Keratinocyte (primary cell): ENCODE measurements at regions not wholly inside any gene's neighbourhood (a gene's known extent, or its start where the extent isn't known, plus 50 kb on each side); places are given as distances from the start of the nearest gene placed in this dataset.

ENCODE experiments used
- DNase-seq: peaks from one replicate; pipeline ENCODE4 v3.0.0-alpha.2; 2011; ENCODE audit warnings: low read depth, missing footprints, low spot score
- FAIRE-seq: peaks from 2 replicates; lab custom pipeline; 2011; peaks lifted over from hg19 to GRCh38; lab: Jason Lieb, UNC
- H2AFZ ChIP-seq: 2 replicates; pipeline ENCODE4 v1.6.0; 2012; ENCODE audit warnings: low read length, control low read depth, inconsistent platforms; ENCODE audit not compliant: control insufficient read depth
- H3K27ac ChIP-seq: 2 replicates; pipeline ENCODE4 v1.5.1; 2011; ENCODE audit warnings: low read length; ENCODE audit not compliant: control insufficient read depth, insufficient read depth
- H3K27me3 ChIP-seq: 3 replicates; pipeline ENCODE4 v1.6.0; 2011; ENCODE audit warnings: low read length; ENCODE audit not compliant: control insufficient read depth, insufficient read depth; ENCODE audit errors: extremely low read depth
- H3K36me3 ChIP-seq, 2 experiments: 2 replicates in 1 of 2; 3 replicates in 1 of 2; pipeline ENCODE4 v1.5.1; 2011; ENCODE audit warnings: low read length in 2 of 2, mild to moderate bottlenecking in 1 of 2; ENCODE audit not compliant: control insufficient read depth in 2 of 2, insufficient read depth in 2 of 2; ENCODE audit errors: extremely low read depth in 1 of 2
- H3K4me1 ChIP-seq: 3 replicates; pipeline ENCODE4 v1.5.1; 2011; ENCODE audit warnings: low read length; ENCODE audit not compliant: control insufficient read depth, insufficient read depth; ENCODE audit errors: extremely low read depth
- H3K4me2 ChIP-seq: 3 replicates; pipeline ENCODE4 v1.6.0; 2011; ENCODE audit warnings: low read depth, low read length; ENCODE audit not compliant: control insufficient read depth, insufficient read depth; ENCODE audit errors: extremely low read depth
- H3K4me3 ChIP-seq, 3 experiments: fragments of 200-600 bp in 1 of 3; sonication (generic) in 1 of 3; 2 replicates in 2 of 3; 3 replicates in 1 of 3; pipeline ENCODE4 v1.5.1; 2011 to 2016; ENCODE audit warnings: low read length in 3 of 3, mild to moderate bottlenecking in 3 of 3, control low read depth in 2 of 3, inconsistent platforms in 1 of 3, low read depth in 1 of 3, mixed read lengths in 1 of 3, mixed run types in 1 of 3, moderate library complexity in 1 of 3; ENCODE audit not compliant: control insufficient read depth in 2 of 3, insufficient read depth in 2 of 3; ENCODE audit errors: extremely low read depth in 1 of 3
- H3K79me2 ChIP-seq: 2 replicates; pipeline ENCODE4 v1.6.0; 2012; ENCODE audit warnings: low read length; ENCODE audit not compliant: control insufficient read depth, insufficient read depth
- H3K9ac ChIP-seq: 3 replicates; pipeline ENCODE4 v1.6.0; 2011; ENCODE audit warnings: low read length; ENCODE audit not compliant: control insufficient read depth, insufficient read depth; ENCODE audit errors: extremely low read depth
- H3K9me1 ChIP-seq: 3 replicates; pipeline ENCODE4 v1.6.0; 2011; ENCODE audit warnings: low read length; ENCODE audit not compliant: control insufficient read depth, insufficient read depth; ENCODE audit errors: extremely low read depth
- H3K9me3 ChIP-seq: 2 replicates; pipeline ENCODE4 v1.5.1; 2012; ENCODE audit warnings: low read depth, low read length; ENCODE audit not compliant: control insufficient read depth
- H4K20me1 ChIP-seq: 3 replicates; pipeline ENCODE4 v1.6.0; 2011; ENCODE audit warnings: low read length; ENCODE audit not compliant: control insufficient read depth, insufficient read depth; ENCODE audit errors: extremely low read depth
- CTCF ChIP-seq, 3 experiments: IDR thresholded peaks in 1 of 3; conservative IDR thresholded peaks in 1 of 3; optimal IDR thresholded peaks in 1 of 3; 2 replicates in 2 of 3; 3 replicates in 1 of 3; pipeline versions ENCODE3 to v1.5.1; 2011; ENCODE audit warnings: low read length in 3 of 3, mild to moderate bottlenecking in 3 of 3, moderate library complexity in 2 of 3, control low read depth in 1 of 3, inconsistent platforms in 1 of 3; ENCODE audit not compliant: insufficient read depth in 2 of 3; ENCODE audit errors: extremely low read depth in 1 of 3
- EZH2 ChIP-seq: IDR thresholded peaks from one replicate; pipeline ENCODE4 v1.6.1; 2012; ENCODE audit warnings: inconsistent platforms, mild to moderate bottlenecking, low read length, moderate library complexity
- dilution Hi-C: fragments of 300-500 bp; cut with MboI; formaldehyde crosslinking; loops from one replicate; pipeline ENCODE4 v1.7.0; 2020; ENCODE audit warnings: low sequenced_read_pairs; ENCODE audit not compliant: extremely low pct_ligation_motif_present

- H3K36me3 ChIP-seq = no peaks in the 10 kb centered on the region
- no peaks in the 10 kb centered on the region for H3K9me1 ChIP-seq
- dilution Hi-C loops = no loop called here
- no peaks in the 10 kb centered on the region for H3K9me3 ChIP-seq
- no peaks in the 10 kb centered on the region for H4K20me1 ChIP-seq
- DNase-seq (no peak), FAIRE-seq (no peak)
- no peak overlapping the region for H3K4me2 ChIP-seq
- peaks cover 18% of the 10 kb centered on the region for H3K4me1 ChIP-seq
- no peaks in the 10 kb centered on the region for H3K27me3 ChIP-seq
- no peaks in the 10 kb centered on the region for H3K79me2 ChIP-seq
- H3K9ac ChIP-seq = no peak overlapping the region
- H3K27ac ChIP-seq = no peak overlapping the region
- no peak overlapping the region for H2AFZ ChIP-seq
- TF ChIP-seq EZH2 (no peak), CTCF (optimal IDR thresholded peaks at IDR 0.05 in 1 of 3, IDR thresholded peaks at IDR 0.05 in 1 of 3, conservative IDR thresholded peaks at IDR 0.05 in 1 of 3; ENCODE audit: extremely low read depth in 1 of 3, insufficient read depth in 2 of 3, low read length in 3 of 3) (no peak)
- no peak overlapping the region for H3K4me3 ChIP-seq
Measured at GRCh38 chr1:81109038-81109437, 691.7 kb upstream of the ADGRL2 start.

DNA sequence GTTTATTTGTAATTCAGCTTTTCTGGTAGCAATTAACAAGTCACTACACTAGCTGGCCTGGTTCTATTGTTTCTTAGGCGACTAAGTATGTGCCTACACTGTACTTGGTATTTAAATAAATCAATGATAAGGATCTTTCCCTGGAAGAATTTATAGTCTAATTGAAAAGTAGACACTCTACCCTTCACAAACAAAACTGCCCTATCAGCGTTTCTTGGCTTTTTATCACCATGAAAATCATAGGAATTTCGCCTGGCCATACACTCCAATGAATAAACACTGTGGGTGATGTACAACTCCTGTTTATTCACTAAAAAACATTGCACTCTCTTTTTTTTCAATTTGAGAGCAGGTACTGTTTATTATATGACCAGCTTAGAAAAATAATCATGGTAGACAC lies 702.9 kb upstream of the ADGRL2 start:
- no peak overlapping the region for H3K27ac ChIP-seq
- H3K9me1 ChIP-seq = no peaks in the 10 kb centered on the region
- no peak overlapping the region for H3K9ac ChIP-seq
- no peaks in the 10 kb centered on the region for H3K9me3 ChIP-seq
- no peaks in the 10 kb centered on the region for H4K20me1 ChIP-seq
- no peaks in the 10 kb centered on the region for H3K27me3 ChIP-seq
- no peaks in the 10 kb centered on the region for H3K36me3 ChIP-seq
- TF ChIP-seq CTCF (optimal IDR thresholded peaks at IDR 0.05 in 1 of 3, IDR thresholded peaks at IDR 0.05 in 1 of 3, conservative IDR thresholded peaks at IDR 0.05 in 1 of 3; ENCODE audit: extremely low read depth in 1 of 3, insufficient read depth in 2 of 3, low read length in 3 of 3) (no peak), EZH2 (no peak)
- dilution Hi-C loops = no loop called here
- no peak overlapping the region for H3K4me3 ChIP-seq
- no peaks in the 10 kb centered on the region for H3K79me2 ChIP-seq
- H3K4me1 ChIP-seq = no peaks in the 10 kb centered on the region
- FAIRE-seq (no peak), DNase-seq (no peak)
- H2AFZ ChIP-seq = no peak overlapping the region
- H3K4me2 ChIP-seq = no peak overlapping the region
